WI38 (cell line): ENCODE measurements at regions not wholly inside any gene's neighbourhood (a gene's known extent, or its start where the extent isn't known, plus 50 kb on each side); places are given as distances from the start of the nearest gene placed in this dataset.

ENCODE experiments used
- H3K4me3 ChIP-seq: 2 replicates; pipeline ENCODE4 v1.5.1; 2011; ENCODE audit warnings: low read depth, mild to moderate bottlenecking, control low read depth, low read length
- CTCF ChIP-seq: IDR thresholded peaks from 2 replicates; pipeline ENCODE4 v1.5.1; 2012; ENCODE audit warnings: low read depth, mild to moderate bottlenecking, control low read depth, low read length

- no peak overlapping the region for H3K4me3 ChIP-seq
- TF ChIP-seq CTCF, result no peak
These were observed 80.2 kb downstream of the C6orf118 start for GRCh38 chr6:165229216-165229615.

GRCh38 chr6:165227644-165228329, 81.6 kb downstream of the C6orf118 start:
- no peak for TF ChIP-seq CTCF
- no peak overlapping the region for H3K4me3 ChIP-seq

GRCh38 chr6:165223736-165224135, 85.7 kb downstream of the C6orf118 start:
- TF ChIP-seq CTCF, result no peak
- no peak overlapping the region for H3K4me3 ChIP-seq

- H3K4me3 ChIP-seq, result no peak overlapping the region
- no peak for TF ChIP-seq CTCF
These were observed 86.3 kb downstream of the C6orf118 start for GRCh38 chr6:165223101-165223500.

GRCh38 chr6:165222315-165223025, 86.9 kb downstream of the C6orf118 start:
- no peak overlapping the region for H3K4me3 ChIP-seq
- no peak for TF ChIP-seq CTCF

- H3K4me3 ChIP-seq, result no peak overlapping the region
- TF ChIP-seq CTCF, result no peak
These were observed 89.4 kb downstream of the C6orf118 start for GRCh38 chr6:165220045-165220444.

GRCh38 chr6:165219629-165220028, 89.8 kb downstream of the C6orf118 start:
- TF ChIP-seq CTCF, result no peak
- H3K4me3 ChIP-seq, result no peak overlapping the region
